ENCODE measurements at regions not wholly inside any gene's neighbourhood (a gene's known extent, or its start where the extent isn't known, plus 50 kb on each side); places are given as distances from the start of the nearest gene placed in this dataset.

GRCh38 chr13:111036665-111037064, 78.4 kb upstream of the ARHGEF7 start:
- no peak for DNase-seq

- no peak for DNase-seq
These were observed 79.2 kb upstream of the ARHGEF7 start for GRCh38 chr13:111035861-111036260.

GRCh38 chr13:111034811-111035210, 80.3 kb upstream of the ARHGEF7 start:
- no peak for DNase-seq

- no peak for DNase-seq
These were observed 81.7 kb upstream of the ARHGEF7 start for GRCh38 chr13:111033172-111034130.

- no peak for DNase-seq
These were observed 83.6 kb upstream of the ARHGEF7 start for GRCh38 chr13:111031531-111031961.

- no peak for DNase-seq
These were observed 85.0 kb upstream of the ARHGEF7 start for GRCh38 chr13:111029957-111030609.

- no peak for DNase-seq
These were observed 87.4 kb upstream of the ARHGEF7 start for GRCh38 chr13:111027458-111028439.

GRCh38 chr13:111025310-111025709, 89.8 kb upstream of the ARHGEF7 start:
- DNase-seq = no peak

- DNase-seq = no peak
These were observed 92.2 kb upstream of the ARHGEF7 start for GRCh38 chr13:111022886-111023285.

GRCh38 chr13:111022241-111022640, 92.9 kb upstream of the ARHGEF7 start:
- no peak for DNase-seq

- no peak for DNase-seq
These were observed 93.8 kb upstream of the ARHGEF7 start for GRCh38 chr13:111021270-111021669.

GRCh38 chr13:111020546-111020945, 94.6 kb upstream of the ARHGEF7 start:
- no peak for DNase-seq

GRCh38 chr13:111020021-111020420, 95.1 kb upstream of the ARHGEF7 start:
- DNase-seq = no peak

- DNase-seq = no peak
These were observed 97.2 kb upstream of the ARHGEF7 start for GRCh38 chr13:111017755-111018459.

GRCh38 chr13:111013196-111013595, 98.3 kb upstream of the ANKRD10 start:
- DNase-seq = no peak

- no peak for DNase-seq
These were observed 97.0 kb upstream of the ANKRD10 start for GRCh38 chr13:111011899-111012298.

GRCh38 chr13:111008351-111008750, 93.5 kb upstream of the ANKRD10 start:
- DNase-seq = no peak

GRCh38 chr13:111007209-111007608, 92.3 kb upstream of the ANKRD10 start:
- no peak for DNase-seq

GRCh38 chr13:111006506-111007031, 91.7 kb upstream of the ANKRD10 start:
- DNase-seq = no peak

- peak; percentile 12 for DNase-seq
These were observed 91.1 kb upstream of the ANKRD10 start for GRCh38 chr13:111005808-111006505.

GRCh38 chr13:111005364-111005763, 90.5 kb upstream of the ANKRD10 start:
- DNase-seq = no peak
